ENCODE measurements at regions not wholly inside any gene's neighbourhood (a gene's known extent, or its start where the extent isn't known, plus 50 kb on each side); places are given as distances from the start of the nearest gene placed in this dataset.

GRCh38 chr6:150800674-150801314 lies 64.7 kb upstream of the MTHFD1L start:
- WGBS, 2 experiments (ENCODE audit: extremely low coverage in 1 of 2, insufficient coverage in 1 of 2, insufficient read length in 1 of 2, insufficient replicate concordance in 2 of 2, low coverage in 1 of 2, low lambda C conversion rate in 2 of 2, missing lambda C conversion rate in 1 of 2) = 87% methylated on average over 8 of the region's 8 CpGs; no CpG with 5 or more reads in 1 of the 2 experiments
- POLR2A ChIA-PET (ENCODE audit: partially characterized antibody) = no interaction called here
- no peak overlapping the region for H4K5ac ChIP-seq (ENCODE audit: insufficient read length, low read depth, low read length)
- no peak overlapping the region for H3K9ac ChIP-seq (replicated peaks in 1 of 4; ENCODE audit: extremely low read depth in 1 of 4, low read depth in 3 of 4, low read length in 3 of 4)
- no peak overlapping the region for H4K8ac ChIP-seq (ENCODE audit: extremely low read depth, insufficient read depth, low read length)
- no peak overlapping the region for H2BK120ac ChIP-seq (replicated peaks; ENCODE audit: low read depth, low read length)
- no peak for FAIRE-seq
- H3K4me1 ChIP-seq (replicated peaks in 1 of 4; ENCODE audit: control insufficient read depth in 3 of 4, insufficient read depth in 4 of 4, low read length in 3 of 4) = no peaks in the 10 kb centered on the region
- no peaks in the 10 kb centered on the region for H3K79me1 ChIP-seq (ENCODE audit: low read depth, low read length)
- H3K56ac ChIP-seq (replicated peaks; ENCODE audit: insufficient read length, low read depth, low read length) = no peak overlapping the region
- H3K23ac ChIP-seq (ENCODE audit: insufficient read length) = no peak overlapping the region
- H3K4me3 ChIP-seq (ENCODE audit: extremely low read depth in 1 of 4, insufficient read depth in 2 of 4, low read depth in 3 of 4, low read length in 4 of 4) = no peak overlapping the region
- no peaks in the 10 kb centered on the region for H3K79me2 ChIP-seq (ENCODE audit: control insufficient read depth in 1 of 2, insufficient read depth in 2 of 2, low read length in 2 of 2)
- H3K14ac ChIP-seq (ENCODE audit: insufficient read length) = no peak overlapping the region
- no peak overlapping the region for H4K91ac ChIP-seq (replicated peaks; ENCODE audit: insufficient read length, low read length)
- H3K4me2 ChIP-seq (ENCODE audit: insufficient read depth in 1 of 2, low read depth in 2 of 2, low read length in 2 of 2) = no peak overlapping the region
- TF ChIP-seq CHD2 (IDR thresholded peaks at IDR 0.05; ENCODE audit: low read length) = no peak
- no peak for TF ChIP-seq ASH2L (IDR thresholded peaks at IDR 0.05; ENCODE audit: low read length)
- no peak for TF ChIP-seq BCL11A (IDR thresholded peaks at IDR 0.05; ENCODE audit: low read depth in 2 of 2, low read length in 2 of 2)
- no peak for TF ChIP-seq CBX8 (IDR thresholded peaks at IDR 0.05; ENCODE audit: borderline replicate concordance, low read depth, low read length)
- TF ChIP-seq CREB1 (IDR thresholded peaks at IDR 0.05) = no peak
- H3K9me3 ChIP-seq (ENCODE audit: insufficient read depth in 2 of 2, low read depth in 1 of 2, low read length in 1 of 2) = no peaks in the 10 kb centered on the region
- no peaks in the 10 kb centered on the region for H4K20me1 ChIP-seq (replicated peaks in 1 of 2; ENCODE audit: control insufficient read depth in 1 of 2, insufficient read depth in 2 of 2, low read length in 2 of 2)
- H3K23me2 ChIP-seq (ENCODE audit: low read depth, low read length) = no peaks in the 10 kb centered on the region
- H3K4ac ChIP-seq (replicated peaks; ENCODE audit: insufficient read length, low read depth, low read length) = no peak overlapping the region
- no peak overlapping the region for H2BK12ac ChIP-seq (ENCODE audit: low read depth, low read length)
- H2AFZ ChIP-seq (ENCODE audit: low read length) = no peak overlapping the region
- H2BK20ac ChIP-seq (ENCODE audit: low read length) = no peak overlapping the region
- no peaks in the 10 kb centered on the region; a peak in 3 of 7 replicates for H3K27me3 ChIP-seq (replicated peaks in 1 of 4; ENCODE audit: control insufficient read depth in 3 of 4, extremely low read depth in 1 of 4, insufficient read depth in 3 of 4, low read length in 3 of 4)
- H2BK5ac ChIP-seq (ENCODE audit: low read depth, low read length) = no peak overlapping the region
- H2BK15ac ChIP-seq (ENCODE audit: low read length) = no peak overlapping the region
- H3K36me3 ChIP-seq (ENCODE audit: control insufficient read depth in 2 of 4, insufficient read depth in 4 of 4, low read length in 3 of 4) = no peaks in the 10 kb centered on the region
- H3K27ac ChIP-seq (ENCODE audit: low read depth, low read length) = no peak overlapping the region
- DNase-seq (ENCODE audit: low read depth in 1 of 2, low spot score in 2 of 2) = no peak
- H2AK5ac ChIP-seq (ENCODE audit: low read depth, low read length) = no peak overlapping the region
- no peak overlapping the region for H3K18ac ChIP-seq (ENCODE audit: extremely low read depth, low read length)
- CTCF ChIA-PET (ENCODE audit: partially characterized antibody) = interaction anchor here (0.5 to 2.1 kb wide), 8 partner anchors 13 to 742 kb away, joined by 3 to 8 read pairs (median 5); no protein-coding TSS in a partner anchor

All from H1 (cell line).